Endothelial cell of umbilical vein (primary cell): ENCODE measurements at regions not wholly inside any gene's neighbourhood (a gene's known extent, or its start where the extent isn't known, plus 50 kb on each side); places are given as distances from the start of the nearest gene placed in this dataset.

Experiments used
- BruUV-seq: library from RNA; stranded (reverse); fragments of 400-500 nt; replicated peaks from 2 replicates; lab custom pipeline; 2021; lab: Mats Ljungman, UMichigan
- CTCF ChIA-PET: fragments of 300-600, 350-600 bp; sonication (Branson Sonifier 250); formaldehyde crosslinking; loops from one replicate; lab custom pipeline; 2021; ENCODE audit warnings: antibody characterized with exemption, inconsistent platforms; lab: Charles Lee
- POLR2A ChIA-PET: fragments of 300-600, 350-600 bp; sonication (Branson Sonifier 250); formaldehyde crosslinking; loops from one replicate; lab custom pipeline; 2021; ENCODE audit warnings: antibody characterized with exemption, inconsistent platforms; lab: Charles Lee
- DNase-seq: peaks from one replicate; pipeline ENCODE4 v3.0.0-alpha.2; 2011; ENCODE audit warnings: low read depth, low spot score
- FAIRE-seq: peaks from 2 replicates; lab custom pipeline; 2011; peaks lifted over from hg19 to GRCh38; lab: Jason Lieb, UNC
- H2AFZ ChIP-seq: 2 replicates; pipeline ENCODE4 v1.6.0; 2012; ENCODE audit warnings: low read depth, low read length, control low read depth, inconsistent platforms
- H3K27ac ChIP-seq: 2 replicates; pipeline ENCODE4 v1.5.1; 2011; ENCODE audit warnings: low read depth, mild to moderate bottlenecking, control low read depth, low read length, moderate library complexity; ENCODE audit not compliant: insufficient read depth
- H3K27me3 ChIP-seq, 2 experiments: 2 replicates each; pipeline versions ENCODE4 v1.6.0 to v1.6.1; 2011; ENCODE audit warnings: low read length in 2 of 2, mixed read lengths in 1 of 2; ENCODE audit not compliant: control insufficient read depth in 2 of 2, insufficient read depth in 2 of 2
- H3K36me3 ChIP-seq, 2 experiments: 2 replicates in 1 of 2; 3 replicates in 1 of 2; pipeline ENCODE4 v1.5.1; 2011; ENCODE audit warnings: low read length in 2 of 2, mild to moderate bottlenecking in 1 of 2, moderate library complexity in 1 of 2; ENCODE audit not compliant: control insufficient read depth in 2 of 2, insufficient read depth in 2 of 2; ENCODE audit errors: extremely low read depth in 1 of 2
- H3K4me1 ChIP-seq: 3 replicates; pipeline ENCODE4 v1.5.1; 2011; ENCODE audit warnings: mild to moderate bottlenecking, low read length; ENCODE audit not compliant: control insufficient read depth, insufficient read depth; ENCODE audit errors: extremely low read depth
- H3K4me2 ChIP-seq: 2 replicates; pipeline ENCODE4 v1.6.1; 2011; ENCODE audit warnings: low read length, control low read depth, mixed read lengths; ENCODE audit not compliant: insufficient read depth
- H3K4me3 ChIP-seq, 3 experiments: fragments of 200-600 bp in 1 of 3; sonication (generic), shearing (Covaris generic) in 1 of 3; replicated peaks in 1 of 3; 2 replicates each; pipeline ENCODE4 v1.5.1; 2011 to 2016; ENCODE audit warnings: control low read depth in 3 of 3, low read length in 3 of 3, mild to moderate bottlenecking in 2 of 3, inconsistent platforms in 1 of 3, low read depth in 1 of 3, moderate library complexity in 1 of 3; ENCODE audit not compliant: insufficient read depth in 1 of 3
- H3K79me2 ChIP-seq: 2 replicates; pipeline ENCODE4 v1.6.0; 2012; ENCODE audit warnings: low read length, inconsistent platforms; ENCODE audit not compliant: control insufficient read depth, insufficient read depth
- H3K9ac ChIP-seq: replicated peaks from 2 replicates; pipeline ENCODE3; 2011; ENCODE audit warnings: low read length, control low read depth; ENCODE audit not compliant: insufficient read depth; ENCODE audit errors: extremely low read depth
- H3K9me1 ChIP-seq: replicated peaks from 3 replicates; pipeline ENCODE4 v1.6.0; 2011; ENCODE audit warnings: mild to moderate bottlenecking, low read length; ENCODE audit not compliant: control insufficient read depth, insufficient read depth; ENCODE audit errors: extremely low read depth
- H3K9me3 ChIP-seq: replicated peaks from 2 replicates; pipeline ENCODE4 v1.5.1; 2012; ENCODE audit warnings: low read length, inconsistent platforms; ENCODE audit not compliant: control insufficient read depth, insufficient read depth
- H4K20me1 ChIP-seq: replicated peaks from 2 replicates; pipeline ENCODE3; 2011; ENCODE audit warnings: mild to moderate bottlenecking, low read length; ENCODE audit not compliant: control insufficient read depth, insufficient read depth; ENCODE audit errors: extremely low read depth
- CTCF ChIP-seq, 2 donors: IDR thresholded peaks; 1 replicate in 1 of 2; 2 replicates in 1 of 2; pipeline ENCODE4 v1.5.1; 2011; ENCODE audit warnings: low read length in 2 of 2, mild to moderate bottlenecking in 2 of 2, moderate library complexity in 2 of 2, control low read depth in 1 of 2, inconsistent platforms in 1 of 2, low read depth in 1 of 2; ENCODE audit not compliant: insufficient read depth in 1 of 2; ENCODE audit errors: extremely low read depth in 1 of 2
- EZH2 ChIP-seq: IDR thresholded peaks from 2 replicates; pipeline ENCODE4 v1.6.1; 2012; ENCODE audit warnings: borderline replicate concordance, low read depth, mild to moderate bottlenecking, moderate library complexity, low read length, inconsistent platforms; ENCODE audit not compliant: severe bottlenecking
- GATA2 ChIP-seq: IDR thresholded peaks from 2 replicates; pipeline ENCODE4 v1.7.0; 2011; ENCODE audit warnings: low read depth, mild to moderate bottlenecking, moderate library complexity, mixed read lengths, low read length; ENCODE audit not compliant: insufficient read length, insufficient read depth
- JUN ChIP-seq: IDR thresholded peaks from 2 replicates; pipeline ENCODE4 v1.6.1; 2011; ENCODE audit warnings: borderline replicate concordance, low read depth; ENCODE audit not compliant: insufficient read length, insufficient read depth
- MAX ChIP-seq: IDR thresholded peaks from 2 replicates; pipeline ENCODE4 v1.6.1; 2011; ENCODE audit not compliant: insufficient read depth, insufficient read length
- MYC ChIP-seq: IDR thresholded peaks from one replicate; pipeline ENCODE4 v1.6.1; 2011; ENCODE audit warnings: mild to moderate bottlenecking, low read depth, low read length
- dilution Hi-C: fragments of 300-500 bp; cut with MboI; formaldehyde crosslinking; loops from one replicate; pipeline ENCODE4 v1.15.0; 2019; ENCODE audit warnings: low sequenced_read_pairs; ENCODE audit not compliant: extremely low pct_ligation_motif_present
- intact Hi-C: fragments of 100-400 bp; cut with micrococcal nuclease; formaldehyde crosslinking; loops from one replicate; pipeline ENCODE4 v1.10.0; 2022

- FAIRE-seq (no peak), DNase-seq (no peak)
- H3K9me1 ChIP-seq = no peaks in the 10 kb centered on the region
- ChIA-PET POLR2A (no interaction called here), CTCF (no interaction called here)
- dilution Hi-C loops (no loop called here), intact Hi-C loops (no loop called here)
- no peak overlapping the region for H3K4me2 ChIP-seq
- H3K9me3 ChIP-seq = no peaks in the 10 kb centered on the region
- no peak overlapping the region for H3K27ac ChIP-seq
- no peaks in the 10 kb centered on the region for H3K36me3 ChIP-seq
- H3K9ac ChIP-seq = no peak overlapping the region
- no peaks in the 10 kb centered on the region for H3K79me2 ChIP-seq
- TF ChIP-seq CTCF (IDR thresholded peaks at IDR 0.05; ENCODE audit: extremely low read depth in 1 of 2, insufficient read depth in 1 of 2, low read depth in 1 of 2, low read length in 2 of 2) = no peak
- TF ChIP-seq JUN = no peak
- TF ChIP-seq MYC = no peak
- TF ChIP-seq GATA2 = no peak
- TF ChIP-seq MAX = no peak
- no peak overlapping the region for H2AFZ ChIP-seq
- H3K4me1 ChIP-seq = no peaks in the 10 kb centered on the region
- H3K27me3 ChIP-seq = no peaks in the 10 kb centered on the region
- no TSS peak for BruUV-seq
- no peaks in the 10 kb centered on the region for H4K20me1 ChIP-seq
- H3K4me3 ChIP-seq = no peak overlapping the region
Observed at GRCh38 chr1:87629673-87630072, 301.0 kb downstream of the LMO4 start.

- Histone ChIP-seq H3K79me2 (no peaks in the 10 kb centered on the region), H2AFZ (no peak overlapping the region), H3K4me1 (no peaks in the 10 kb centered on the region), H3K9me1 (no peaks in the 10 kb centered on the region), H3K36me3 (no peaks in the 10 kb centered on the region), H4K20me1 (no peaks in the 10 kb centered on the region), H3K4me3 (no peak overlapping the region), H3K4me2 (no peak overlapping the region), H3K9ac (no peak overlapping the region), H3K27ac (no peak overlapping the region), H3K9me3 (no peaks in the 10 kb centered on the region), H3K27me3 (no peaks in the 10 kb centered on the region)
- CTCF ChIA-PET = no interaction called here
- dilution Hi-C loops = no loop called here
- DNase-seq (no peak), FAIRE-seq (no peak)
- no TSS peak for BruUV-seq
- intact Hi-C loops = no loop called here
- no peak for TF ChIP-seq EZH2
- POLR2A ChIA-PET = no interaction called here
Observed at GRCh38 chr1:87632232-87632631, 303.6 kb downstream of the LMO4 start.
